K562 (cell line): ENCODE measurements at regions not wholly inside any gene's neighbourhood (a gene's known extent, or its start where the extent isn't known, plus 50 kb on each side); places are given as distances from the start of the nearest gene placed in this dataset.
A peak's percentile ranks its signal among the peaks of the same experiment; 100 is the strongest.

Experiments
- ARHGAP35 ChIP-seq: fragments of 450-650 bp; IDR thresholded peaks from 2 replicates; pipeline ENCODE4 v1.6.1; 2018; ENCODE audit not compliant: partially characterized antibody
- ETV1 ChIP-seq: fragments of 450-650 bp; conservative IDR thresholded peaks from 2 replicates; pipeline ENCODE4 v1.6.1; 2016; ENCODE audit warnings: missing genetic modification characterization, control low read depth, low read depth, missing compliant biosample characterization
- ETV5 ChIP-seq: sonication (generic); formaldehyde crosslinking; IDR thresholded peaks from 2 replicates; pipeline ENCODE4 v1.4.0; 2020; ENCODE audit warnings: low read depth, mild to moderate bottlenecking, missing genetic modification reagents
- FOXK2 ChIP-seq, 2 experiments: fragments of 450-650 bp; IDR thresholded peaks in 1 of 2; conservative IDR thresholded peaks in 1 of 2; 2 replicates each; pipeline ENCODE4 v1.6.1; 2016; ENCODE audit warnings: low read depth in 2 of 2, mild to moderate bottlenecking in 1 of 2
- HDGF ChIP-seq: fragments of 450-650 bp; IDR thresholded peaks from 2 replicates; pipeline ENCODE4 v1.6.1; 2016
- HIVEP1 ChIP-seq: fragments of 250-450 bp; sonication (Bioruptor Pico); IDR thresholded peaks from 2 replicates; pipeline ENCODE4 v1.4.0; 2020; ENCODE audit warnings: mild to moderate bottlenecking
- HMGN3 ChIP-seq: IDR thresholded peaks from 2 replicates; pipeline ENCODE4 v1.6.1; 2011; ENCODE audit warnings: borderline replicate concordance, low read depth, mild to moderate bottlenecking, mixed read lengths, low read length; ENCODE audit not compliant: insufficient read length; ENCODE audit errors: extremely low read depth
- KLF10 ChIP-seq: fragments of 250-450 bp; sonication (Bioruptor Pico); IDR thresholded peaks from 2 replicates; pipeline ENCODE4 v1.6.1; 2021; ENCODE audit warnings: matching md5 sums
- MGA ChIP-seq: fragments of 450-650 bp; IDR thresholded peaks from 2 replicates; pipeline ENCODE4 v1.6.1; 2016; ENCODE audit warnings: mild to moderate bottlenecking, moderate library complexity
- NCOA6 ChIP-seq: fragments of 450-650 bp; IDR thresholded peaks from 2 replicates; pipeline ENCODE4 v1.6.1; 2017; ENCODE audit warnings: mild to moderate bottlenecking
- NELFE ChIP-seq: IDR thresholded peaks from 2 replicates; pipeline ENCODE4 v1.6.1; 2011; ENCODE audit warnings: mild to moderate bottlenecking; ENCODE audit not compliant: insufficient read depth, insufficient read length
- POU5F1 ChIP-seq: fragments of 150-350 bp; IDR thresholded peaks from 2 replicates; pipeline ENCODE4 v1.6.1; 2014; ENCODE audit warnings: borderline replicate concordance, low read length, low read depth, mild to moderate bottlenecking; ENCODE audit not compliant: partially characterized antibody
- RBM15 ChIP-seq: fragments of 200-400 bp; formaldehyde crosslinking; IDR thresholded peaks from 2 replicates; pipeline ENCODE4 v1.6.1; 2018; ENCODE audit warnings: mild to moderate bottlenecking, low read length, moderate library complexity; ENCODE audit not compliant: insufficient read depth
- TAL1 ChIP-seq: fragments of 450-650 bp; IDR thresholded peaks from 2 replicates; pipeline ENCODE4 v1.6.1; 2016; ENCODE audit warnings: mild to moderate bottlenecking
- XRCC4 ChIP-seq: IDR thresholded peaks from one replicate; pipeline ENCODE4 v1.6.1; 2011; ENCODE audit not compliant: insufficient read depth, insufficient read length; ENCODE audit errors: extremely low read depth
- ZFPM2 ChIP-seq: fragments of 250-450 bp; sonication (Bioruptor Pico); IDR thresholded peaks from 2 replicates; pipeline ENCODE4 v1.5.1; 2022; ENCODE audit warnings: mild to moderate bottlenecking
- ZNF212 ChIP-seq: fragments of 450-650 bp; formaldehyde crosslinking; IDR thresholded peaks from 2 replicates; pipeline ENCODE4 v1.4.0; 2020; ENCODE audit warnings: mild to moderate bottlenecking
- ZNF253 ChIP-seq: fragments of 250-450 bp; sonication (Bioruptor Pico); conservative IDR thresholded peaks from 2 replicates; pipeline ENCODE4 v1.6.1; 2021; ENCODE audit warnings: mild to moderate bottlenecking
- ZNF551 ChIP-seq: fragments of 250-450 bp; sonication (Bioruptor Pico); IDR thresholded peaks from 2 replicates; pipeline ENCODE4 v1.5.0; 2021; ENCODE audit warnings: mild to moderate bottlenecking, moderate library complexity

GRCh38 chr12:14257734-14258574 is 107.5 kb upstream of the ATF7IP start (continued):
- TF ChIP-seq MGA (peak; percentile 82), ARHGAP35 (no peak), POU5F1 (no peak), FOXK2 (conservative IDR thresholded peaks at IDR 0.05 in 1 of 2, IDR thresholded peaks at IDR 0.05 in 1 of 2; ENCODE audit: low read depth in 2 of 2) (peak; percentile 72 to 78), ZNF253 (CRISPR knock-in tag) (no peak), ZNF551 (CRISPR knock-in tag) (no peak), ZNF212 (CRISPR knock-in tag) (no peak), ETV5 (no peak), ZFPM2 (CRISPR knock-in tag) (no peak), NELFE (no peak), RBM15 (no peak), TAL1 (peak; percentile 34; the same call in 1 of the 2 replicates), HDGF (no peak), ETV1 (tag) (no peak; the same call in 1 of the 2 replicates), KLF10 (CRISPR knock-in tag) (no peak), XRCC4 (no peak), HIVEP1 (CRISPR knock-in tag) (no peak), NCOA6 (peak; percentile 86), HMGN3 (no peak)
